Keratinocyte (primary cell): ENCODE measurements at regions not wholly inside any gene's neighbourhood (a gene's known extent, or its start where the extent isn't known, plus 50 kb on each side); places are given as distances from the start of the nearest gene placed in this dataset.

Experiments
- DNase-seq: peaks from one replicate; pipeline ENCODE4 v3.0.0-alpha.2; 2011; ENCODE audit warnings: low read depth, missing footprints, low spot score
- FAIRE-seq: peaks from 2 replicates; lab custom pipeline; 2011; peaks lifted over from hg19 to GRCh38; lab: Jason Lieb, UNC
- H2AFZ ChIP-seq: 2 replicates; pipeline ENCODE4 v1.6.0; 2012; ENCODE audit warnings: low read length, control low read depth, inconsistent platforms; ENCODE audit not compliant: control insufficient read depth
- H3K27ac ChIP-seq: 2 replicates; pipeline ENCODE4 v1.5.1; 2011; ENCODE audit warnings: low read length; ENCODE audit not compliant: control insufficient read depth, insufficient read depth
- H3K27me3 ChIP-seq: 3 replicates; pipeline ENCODE4 v1.6.0; 2011; ENCODE audit warnings: low read length; ENCODE audit not compliant: control insufficient read depth, insufficient read depth; ENCODE audit errors: extremely low read depth
- H3K36me3 ChIP-seq, 2 experiments: 2 replicates in 1 of 2; 3 replicates in 1 of 2; pipeline ENCODE4 v1.5.1; 2011; ENCODE audit warnings: low read length in 2 of 2, mild to moderate bottlenecking in 1 of 2; ENCODE audit not compliant: control insufficient read depth in 2 of 2, insufficient read depth in 2 of 2; ENCODE audit errors: extremely low read depth in 1 of 2
- H3K4me1 ChIP-seq: 3 replicates; pipeline ENCODE4 v1.5.1; 2011; ENCODE audit warnings: low read length; ENCODE audit not compliant: control insufficient read depth, insufficient read depth; ENCODE audit errors: extremely low read depth
- H3K4me2 ChIP-seq: 3 replicates; pipeline ENCODE4 v1.6.0; 2011; ENCODE audit warnings: low read depth, low read length; ENCODE audit not compliant: control insufficient read depth, insufficient read depth; ENCODE audit errors: extremely low read depth
- H3K4me3 ChIP-seq, 3 experiments: fragments of 200-600 bp in 1 of 3; sonication (generic) in 1 of 3; 2 replicates in 2 of 3; 3 replicates in 1 of 3; pipeline ENCODE4 v1.5.1; 2011 to 2016; ENCODE audit warnings: low read length in 3 of 3, mild to moderate bottlenecking in 3 of 3, control low read depth in 2 of 3, inconsistent platforms in 1 of 3, low read depth in 1 of 3, mixed read lengths in 1 of 3, mixed run types in 1 of 3, moderate library complexity in 1 of 3; ENCODE audit not compliant: control insufficient read depth in 2 of 3, insufficient read depth in 2 of 3; ENCODE audit errors: extremely low read depth in 1 of 3
- H3K79me2 ChIP-seq: 2 replicates; pipeline ENCODE4 v1.6.0; 2012; ENCODE audit warnings: low read length; ENCODE audit not compliant: control insufficient read depth, insufficient read depth
- H3K9ac ChIP-seq: 3 replicates; pipeline ENCODE4 v1.6.0; 2011; ENCODE audit warnings: low read length; ENCODE audit not compliant: control insufficient read depth, insufficient read depth; ENCODE audit errors: extremely low read depth
- H3K9me1 ChIP-seq: 3 replicates; pipeline ENCODE4 v1.6.0; 2011; ENCODE audit warnings: low read length; ENCODE audit not compliant: control insufficient read depth, insufficient read depth; ENCODE audit errors: extremely low read depth
- H3K9me3 ChIP-seq: 2 replicates; pipeline ENCODE4 v1.5.1; 2012; ENCODE audit warnings: low read depth, low read length; ENCODE audit not compliant: control insufficient read depth
- H4K20me1 ChIP-seq: 3 replicates; pipeline ENCODE4 v1.6.0; 2011; ENCODE audit warnings: low read length; ENCODE audit not compliant: control insufficient read depth, insufficient read depth; ENCODE audit errors: extremely low read depth
- CTCF ChIP-seq, 3 experiments: IDR thresholded peaks in 1 of 3; conservative IDR thresholded peaks in 1 of 3; optimal IDR thresholded peaks in 1 of 3; 2 replicates in 2 of 3; 3 replicates in 1 of 3; pipeline versions ENCODE3 to v1.5.1; 2011; ENCODE audit warnings: low read length in 3 of 3, mild to moderate bottlenecking in 3 of 3, moderate library complexity in 2 of 3, control low read depth in 1 of 3, inconsistent platforms in 1 of 3; ENCODE audit not compliant: insufficient read depth in 2 of 3; ENCODE audit errors: extremely low read depth in 1 of 3
- EZH2 ChIP-seq: IDR thresholded peaks from one replicate; pipeline ENCODE4 v1.6.1; 2012; ENCODE audit warnings: inconsistent platforms, mild to moderate bottlenecking, low read length, moderate library complexity
- dilution Hi-C: fragments of 300-500 bp; cut with MboI; formaldehyde crosslinking; loops from one replicate; pipeline ENCODE4 v1.7.0; 2020; ENCODE audit warnings: low sequenced_read_pairs; ENCODE audit not compliant: extremely low pct_ligation_motif_present

DNA sequence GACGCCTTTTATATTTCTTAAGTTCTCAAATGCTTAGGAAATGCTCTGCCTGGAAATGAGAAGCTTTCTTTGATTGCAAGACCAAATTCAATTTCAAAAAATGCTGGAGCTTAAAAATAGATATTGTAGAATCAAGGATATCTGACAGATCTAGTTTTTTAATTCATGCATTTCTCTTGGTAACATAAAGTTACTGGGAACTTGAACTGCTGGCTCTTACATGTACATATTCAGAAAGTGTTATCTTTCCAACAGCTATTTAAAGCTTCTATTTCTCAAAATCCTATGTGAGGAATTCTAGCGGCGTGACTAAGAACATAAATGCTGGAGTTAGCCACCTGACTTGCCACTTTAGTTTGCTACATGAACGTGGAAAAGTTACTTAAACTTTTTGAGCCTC lies 109.3 kb downstream of the C3orf38 start:
- TF ChIP-seq CTCF (optimal IDR thresholded peaks at IDR 0.05 in 1 of 3, IDR thresholded peaks at IDR 0.05 in 1 of 3, conservative IDR thresholded peaks at IDR 0.05 in 1 of 3; ENCODE audit: extremely low read depth in 1 of 3, insufficient read depth in 2 of 3, low read length in 3 of 3): no peak
- TF ChIP-seq EZH2: no peak
- H2AFZ ChIP-seq: no peak overlapping the region
- no peaks in the 10 kb centered on the region for H4K20me1 ChIP-seq
- H3K27ac ChIP-seq: no peak overlapping the region
- no peak for FAIRE-seq
- H3K9ac ChIP-seq: no peak overlapping the region
- H3K79me2 ChIP-seq: no peaks in the 10 kb centered on the region
- DNase-seq: no peak
- no peak overlapping the region for H3K4me2 ChIP-seq
- no peaks in the 10 kb centered on the region for H3K36me3 ChIP-seq
- H3K9me3 ChIP-seq: no peaks in the 10 kb centered on the region
- H3K27me3 ChIP-seq: no peaks in the 10 kb centered on the region
- dilution Hi-C loops: no loop called here
- H3K9me1 ChIP-seq: no peaks in the 10 kb centered on the region
- H3K4me1 ChIP-seq: no peaks in the 10 kb centered on the region
- no peak overlapping the region for H3K4me3 ChIP-seq

DNA sequence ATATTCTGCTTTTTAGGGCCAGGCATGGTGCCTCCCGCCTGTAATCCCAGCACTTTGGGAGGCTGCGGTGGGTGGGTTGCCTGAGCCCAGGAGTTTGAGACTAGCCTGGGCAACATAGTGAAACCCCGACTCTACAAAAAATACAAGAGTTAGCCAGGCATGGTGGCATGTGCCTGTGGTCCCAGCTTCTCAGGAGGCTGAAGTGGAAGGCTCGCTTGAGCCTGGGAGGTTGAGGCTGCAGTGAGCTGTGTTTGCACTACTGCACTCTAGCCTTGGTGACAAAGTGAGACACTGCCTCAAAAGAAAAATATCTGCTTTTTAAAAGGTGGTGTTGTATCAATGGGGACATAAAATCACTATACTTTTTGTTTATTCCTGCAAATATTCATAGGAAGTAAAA lies 112.8 kb downstream of the C3orf38 start:
- Histone ChIP-seq H3K36me3 (no peaks in the 10 kb centered on the region), H3K79me2 (no peaks in the 10 kb centered on the region), H3K9ac (no peak overlapping the region), H3K27ac (no peak overlapping the region), H3K9me1 (no peaks in the 10 kb centered on the region), H3K9me3 (no peaks in the 10 kb centered on the region), H3K4me2 (no peak overlapping the region), H4K20me1 (no peaks in the 10 kb centered on the region), H3K4me1 (no peaks in the 10 kb centered on the region), H3K27me3 (no peaks in the 10 kb centered on the region), H2AFZ (no peak overlapping the region), H3K4me3 (no peak overlapping the region)
- FAIRE-seq (no peak), DNase-seq (no peak)
- dilution Hi-C loops: no loop called here
- TF ChIP-seq EZH2 (no peak), CTCF (optimal IDR thresholded peaks at IDR 0.05 in 1 of 3, IDR thresholded peaks at IDR 0.05 in 1 of 3, conservative IDR thresholded peaks at IDR 0.05 in 1 of 3; ENCODE audit: extremely low read depth in 1 of 3, insufficient read depth in 2 of 3, low read length in 3 of 3) (no peak)
